ENCODE measurements at regions not wholly inside any gene's neighbourhood (a gene's known extent, or its start where the extent isn't known, plus 50 kb on each side); places are given as distances from the start of the nearest gene placed in this dataset.

GRCh38 chr10:44834131-44834530, 77.0 kb upstream of the TMEM72 start:
- TF ChIP-seq CTCF (IDR thresholded peaks at IDR 0.05) (no peak), EP300 (IDR thresholded peaks at IDR 0.05) (no peak)
